K562 (cell line): ENCODE measurements at regions not wholly inside any gene's neighbourhood (a gene's known extent, or its start where the extent isn't known, plus 50 kb on each side); places are given as distances from the start of the nearest gene placed in this dataset.

Experiments
- CHD7 ChIP-seq: fragments of 200-600 bp; sonication (generic); IDR thresholded peaks from one replicate; pipeline ENCODE4 v1.6.1; 2012; ENCODE audit warnings: mild to moderate bottlenecking, low read depth, low read length, inconsistent platforms
- POU5F1 ChIP-seq: fragments of 150-350 bp; IDR thresholded peaks from 2 replicates; pipeline ENCODE4 v1.6.1; 2014; ENCODE audit warnings: borderline replicate concordance, low read length, low read depth, mild to moderate bottlenecking; ENCODE audit not compliant: partially characterized antibody
- TCF7 ChIP-seq: sonication (generic); IDR thresholded peaks from 2 replicates; pipeline ENCODE4 v1.6.1; 2016; ENCODE audit warnings: antibody characterized with exemption, borderline replicate concordance
- TEAD1 ChIP-seq, 2 experiments: fragments of 450-650 bp in 1 of 2; sonication (generic) in 1 of 2; formaldehyde crosslinking; IDR thresholded peaks; 2 replicates each; pipeline versions ENCODE4 v1.4.0 to v1.8.0; 2020 to 2022; ENCODE audit warnings: mild to moderate bottlenecking in 2 of 2, missing genetic modification reagents in 1 of 2
- TRIM24 ChIP-seq, 2 experiments: fragments of 450-650 bp; IDR thresholded peaks; 2 replicates each; pipeline ENCODE4 v1.6.1; 2016
- ZFP30 ChIP-seq: fragments of 250-450 bp; sonication (Bioruptor Pico); IDR thresholded peaks from 2 replicates; pipeline ENCODE4 v1.8.0; 2022; ENCODE audit warnings: moderate library complexity, mild to moderate bottlenecking, inconsistent platforms, borderline replicate concordance
- ZFPM2 ChIP-seq: fragments of 250-450 bp; sonication (Bioruptor Pico); IDR thresholded peaks from 2 replicates; pipeline ENCODE4 v1.5.1; 2022; ENCODE audit warnings: mild to moderate bottlenecking
- ZNF655 ChIP-seq: fragments of 250-450 bp; sonication (Bioruptor Pico); IDR thresholded peaks from 2 replicates; pipeline ENCODE4 v1.5.0; 2021

GRCh38 chr12:4194668-4195067 is 78.9 kb upstream of the CCND2 start (continued):
- TF ChIP-seq CHD7 (no peak), TCF7 (no peak), ZFP30 (CRISPR knock-in tag) (no peak), POU5F1 (no peak), ZNF655 (CRISPR knock-in tag) (no peak), TRIM24 (IDR thresholded peaks at IDR 0.05) (no peak), ZFPM2 (CRISPR knock-in tag) (no peak), TEAD1 (CRISPR knock-in tag; IDR thresholded peaks at IDR 0.05) (no peak)
